GM23338 (cell line): ENCODE measurements at regions not wholly inside any gene's neighbourhood (a gene's known extent, or its start where the extent isn't known, plus 50 kb on each side); places are given as distances from the start of the nearest gene placed in this dataset.

Experiments
- ATAC-seq: fragments of 200-7000 bp; cut with Tn5 transposase; 3 replicates; pipeline ENCODE4 v1.9.1; 2020
- DNase-seq: peaks from one replicate; pipeline ENCODE4 v3.0.0-alpha.2; 2015; ENCODE audit warnings: low spot score
- H2AFZ ChIP-seq: fragments of 200-600 bp; sonication (generic); 2 replicates; pipeline ENCODE4 v1.8.0; 2016; ENCODE audit warnings: antibody characterized with exemption, mild to moderate bottlenecking, moderate library complexity
- H3F3A ChIP-seq: fragments of 200-600 bp; sonication (generic); replicated peaks from 2 replicates; pipeline ENCODE4 v1.8.0; 2017; ENCODE audit warnings: antibody characterized with exemption, mixed run types, low read depth
- H3K27ac ChIP-seq: fragments of 200-600 bp; sonication (generic); 2 replicates; pipeline ENCODE4 v1.6.1; 2016; ENCODE audit warnings: low read depth
- H3K27me3 ChIP-seq: fragments of 200-600 bp; sonication (generic); 2 replicates; pipeline ENCODE4 v1.8.0; 2016; ENCODE audit warnings: mild to moderate bottlenecking, mixed run types, moderate library complexity; ENCODE audit not compliant: insufficient read depth
- H3K36me3 ChIP-seq: fragments of 200-600 bp; sonication (generic); 2 replicates; pipeline ENCODE4 v1.8.0; 2016; ENCODE audit warnings: mild to moderate bottlenecking; ENCODE audit not compliant: insufficient read depth
- H3K4me1 ChIP-seq: fragments of 200-600 bp; sonication (generic); 2 replicates; pipeline ENCODE4 v1.8.0; 2016; ENCODE audit warnings: mild to moderate bottlenecking, moderate library complexity; ENCODE audit not compliant: insufficient read depth
- H3K4me2 ChIP-seq: fragments of 200-600 bp; sonication (generic); 2 replicates; pipeline ENCODE4 v1.7.1; 2017; ENCODE audit warnings: mixed run types
- H3K4me3 ChIP-seq: fragments of 200-600 bp; sonication (generic); 2 replicates; pipeline ENCODE4 v1.6.1; 2016; ENCODE audit warnings: mixed run types
- H3K79me2 ChIP-seq: fragments of 200-600 bp; sonication (generic); replicated peaks from 2 replicates; pipeline ENCODE4 v1.8.0; 2017; ENCODE audit warnings: mild to moderate bottlenecking; ENCODE audit not compliant: insufficient read depth
- H3K9me2 ChIP-seq: fragments of 200-600 bp; sonication (generic); 2 replicates; pipeline ENCODE4 v1.8.0; 2017; ENCODE audit not compliant: insufficient read depth
- H4K20me1 ChIP-seq: fragments of 200-600 bp; sonication (generic); replicated peaks from 2 replicates; pipeline ENCODE4 v1.8.0; 2017; ENCODE audit warnings: mild to moderate bottlenecking; ENCODE audit not compliant: insufficient read depth
- H3K27ac Mint-ChIP-seq: 2 replicates; pipeline ENCODE4 v1.8.0; 2020; ENCODE audit warnings: inconsistent platforms, mild to moderate bottlenecking, moderate library complexity, mixed read lengths
- H3K27me3 Mint-ChIP-seq: 3 replicates; pipeline ENCODE4 v1.8.0; 2022; ENCODE audit warnings: low read depth, mild to moderate bottlenecking, moderate library complexity, mixed read lengths, inconsistent platforms; ENCODE audit not compliant: insufficient read depth, poor library complexity
- H3K36me3 Mint-ChIP-seq: 3 replicates; pipeline ENCODE4 v1.8.0; 2021; ENCODE audit warnings: low read depth, mild to moderate bottlenecking, inconsistent platforms, moderate library complexity, mixed read lengths
- H3K4me1 Mint-ChIP-seq: 3 replicates; pipeline ENCODE4 v1.8.0; 2020; ENCODE audit warnings: mild to moderate bottlenecking, inconsistent platforms, mixed read lengths
- H3K4me3 Mint-ChIP-seq: 3 replicates; pipeline ENCODE4 v1.8.0; 2021; ENCODE audit warnings: moderate library complexity, mild to moderate bottlenecking, inconsistent platforms, mixed read lengths
- H3K9me3 Mint-ChIP-seq: 3 replicates; pipeline ENCODE4 v1.8.0; 2020; ENCODE audit warnings: moderate library complexity, mild to moderate bottlenecking, inconsistent platforms, mixed read lengths
- CREB1 ChIP-seq: fragments of 250-450 bp; sonication (Bioruptor Pico); IDR thresholded peaks from 2 replicates; pipeline ENCODE4 v1.5.0; 2020; ENCODE audit warnings: low read depth, mild to moderate bottlenecking, moderate library complexity
- EZH2 ChIP-seq: fragments of 200-600 bp; sonication (generic); IDR thresholded peaks from one replicate; pipeline ENCODE4 v1.8.0; 2017; ENCODE audit warnings: antibody characterized with exemption, mild to moderate bottlenecking, low read depth; ENCODE audit not compliant: unreplicated experiment
- EZH2phosphoT487 ChIP-seq: fragments of 200-600 bp; sonication (generic); IDR thresholded peaks from one replicate; pipeline ENCODE4 v1.8.1; 2018; ENCODE audit warnings: antibody characterized with exemption; ENCODE audit not compliant: unreplicated experiment
- JUNB ChIP-seq: IDR thresholded peaks from one replicate; pipeline ENCODE4 v1.6.1; 2016; ENCODE audit warnings: antibody characterized with exemption; ENCODE audit not compliant: unreplicated experiment
- NANOG ChIP-seq: IDR thresholded peaks from 2 replicates; pipeline ENCODE4 v1.6.1; 2016; ENCODE audit warnings: antibody characterized with exemption, borderline replicate concordance
- POLR2AphosphoS5 ChIP-seq: IDR thresholded peaks from 2 replicates; pipeline ENCODE4 v1.6.1; 2016; ENCODE audit warnings: antibody characterized with exemption, low read depth
- STAT1 ChIP-seq: IDR thresholded peaks from one replicate; pipeline ENCODE4 v1.6.1; 2016; ENCODE audit warnings: antibody characterized with exemption; ENCODE audit not compliant: unreplicated experiment
- ZNF114 ChIP-seq: fragments of 250-450 bp; sonication (Bioruptor Pico); IDR thresholded peaks from 2 replicates; pipeline ENCODE4 v1.5.0; 2020; ENCODE audit warnings: mild to moderate bottlenecking, moderate library complexity
- ZNF331 ChIP-seq: fragments of 250-450 bp; sonication (Bioruptor Pico); IDR thresholded peaks from 2 replicates; pipeline ENCODE4 v1.5.0; 2020; ENCODE audit warnings: low read depth, mild to moderate bottlenecking, moderate library complexity
- ZNF462 ChIP-seq: fragments of 250-450 bp; sonication (Bioruptor Pico); IDR thresholded peaks from 2 replicates; pipeline ENCODE4 v1.5.0; 2020; ENCODE audit warnings: mild to moderate bottlenecking, moderate library complexity
- TF ChIP-seq, protein P1 (sequence below): IDR thresholded peaks from one replicate; pipeline ENCODE4 v1.6.1; 2018; ENCODE audit warnings: antibody characterized with exemption; ENCODE audit not compliant: unreplicated experiment
- TF ChIP-seq, protein P2 (sequence below): IDR thresholded peaks from 2 replicates; pipeline ENCODE4 v1.6.1; 2016; ENCODE audit warnings: antibody characterized with exemption
- TF ChIP-seq, protein P3 (sequence below), 2 experiments: fragments of 200-600 bp in 1 of 2; sonication (generic) in 1 of 2; conservative IDR thresholded peaks; 2 replicates each; pipeline versions ENCODE4 v1.5.1 to v1.6.1; 2016 to 2017; ENCODE audit warnings: antibody characterized with exemption in 2 of 2, low read depth in 2 of 2, mild to moderate bottlenecking in 2 of 2, moderate library complexity in 1 of 2

DNA sequence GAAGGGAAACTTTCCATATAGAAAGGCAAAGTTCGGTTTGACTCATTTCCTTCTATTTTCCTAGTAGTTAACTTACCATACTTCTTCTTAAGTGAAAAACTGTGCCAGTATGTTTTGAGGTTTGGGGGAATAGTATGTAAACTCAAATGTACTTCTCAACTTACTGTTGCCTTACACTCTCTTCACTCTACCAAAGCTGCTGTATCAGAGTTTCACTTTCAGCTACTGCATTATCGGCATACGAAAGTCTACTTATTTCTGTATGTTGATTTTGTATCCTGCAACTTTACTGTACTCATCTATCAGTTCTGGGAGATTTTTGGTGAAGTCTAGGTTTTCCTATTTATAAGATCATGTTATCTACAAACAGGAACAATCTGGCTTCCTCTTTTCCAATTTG, 932.7 kb downstream of the FAT4 start:
- Histone ChIP-seq H2AFZ (no peak overlapping the region), H3K4me3 (no peak overlapping the region)
- TF ChIP-seq JUNB (no peak), ZNF114 (CRISPR knock-in tag) (no peak), ZNF462 (CRISPR knock-in tag) (no peak), EZH2phosphoT487 (no peak), ZNF331 (CRISPR knock-in tag) (no peak), STAT1 (no peak), EZH2 (no peak), NANOG (no peak), POLR2AphosphoS5 (no peak), CREB1 (CRISPR knock-in tag) (no peak)
- TF ChIP-seq, protein P1, sequence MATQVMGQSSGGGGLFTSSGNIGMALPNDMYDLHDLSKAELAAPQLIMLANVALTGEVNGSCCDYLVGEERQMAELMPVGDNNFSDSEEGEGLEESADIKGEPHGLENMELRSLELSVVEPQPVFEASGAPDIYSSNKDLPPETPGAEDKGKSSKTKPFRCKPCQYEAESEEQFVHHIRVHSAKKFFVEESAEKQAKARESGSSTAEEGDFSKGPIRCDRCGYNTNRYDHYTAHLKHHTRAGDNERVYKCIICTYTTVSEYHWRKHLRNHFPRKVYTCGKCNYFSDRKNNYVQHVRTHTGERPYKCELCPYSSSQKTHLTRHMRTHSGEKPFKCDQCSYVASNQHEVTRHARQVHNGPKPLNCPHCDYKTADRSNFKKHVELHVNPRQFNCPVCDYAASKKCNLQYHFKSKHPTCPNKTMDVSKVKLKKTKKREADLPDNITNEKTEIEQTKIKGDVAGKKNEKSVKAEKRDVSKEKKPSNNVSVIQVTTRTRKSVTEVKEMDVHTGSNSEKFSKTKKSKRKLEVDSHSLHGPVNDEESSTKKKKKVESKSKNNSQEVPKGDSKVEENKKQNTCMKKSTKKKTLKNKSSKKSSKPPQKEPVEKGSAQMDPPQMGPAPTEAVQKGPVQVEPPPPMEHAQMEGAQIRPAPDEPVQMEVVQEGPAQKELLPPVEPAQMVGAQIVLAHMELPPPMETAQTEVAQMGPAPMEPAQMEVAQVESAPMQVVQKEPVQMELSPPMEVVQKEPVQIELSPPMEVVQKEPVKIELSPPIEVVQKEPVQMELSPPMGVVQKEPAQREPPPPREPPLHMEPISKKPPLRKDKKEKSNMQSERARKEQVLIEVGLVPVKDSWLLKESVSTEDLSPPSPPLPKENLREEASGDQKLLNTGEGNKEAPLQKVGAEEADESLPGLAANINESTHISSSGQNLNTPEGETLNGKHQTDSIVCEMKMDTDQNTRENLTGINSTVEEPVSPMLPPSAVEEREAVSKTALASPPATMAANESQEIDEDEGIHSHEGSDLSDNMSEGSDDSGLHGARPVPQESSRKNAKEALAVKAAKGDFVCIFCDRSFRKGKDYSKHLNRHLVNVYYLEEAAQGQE, result no peak
- TF ChIP-seq, protein P2, sequence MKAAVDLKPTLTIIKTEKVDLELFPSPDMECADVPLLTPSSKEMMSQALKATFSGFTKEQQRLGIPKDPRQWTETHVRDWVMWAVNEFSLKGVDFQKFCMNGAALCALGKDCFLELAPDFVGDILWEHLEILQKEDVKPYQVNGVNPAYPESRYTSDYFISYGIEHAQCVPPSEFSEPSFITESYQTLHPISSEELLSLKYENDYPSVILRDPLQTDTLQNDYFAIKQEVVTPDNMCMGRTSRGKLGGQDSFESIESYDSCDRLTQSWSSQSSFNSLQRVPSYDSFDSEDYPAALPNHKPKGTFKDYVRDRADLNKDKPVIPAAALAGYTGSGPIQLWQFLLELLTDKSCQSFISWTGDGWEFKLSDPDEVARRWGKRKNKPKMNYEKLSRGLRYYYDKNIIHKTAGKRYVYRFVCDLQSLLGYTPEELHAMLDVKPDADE, result no peak
- TF ChIP-seq, protein P3, sequence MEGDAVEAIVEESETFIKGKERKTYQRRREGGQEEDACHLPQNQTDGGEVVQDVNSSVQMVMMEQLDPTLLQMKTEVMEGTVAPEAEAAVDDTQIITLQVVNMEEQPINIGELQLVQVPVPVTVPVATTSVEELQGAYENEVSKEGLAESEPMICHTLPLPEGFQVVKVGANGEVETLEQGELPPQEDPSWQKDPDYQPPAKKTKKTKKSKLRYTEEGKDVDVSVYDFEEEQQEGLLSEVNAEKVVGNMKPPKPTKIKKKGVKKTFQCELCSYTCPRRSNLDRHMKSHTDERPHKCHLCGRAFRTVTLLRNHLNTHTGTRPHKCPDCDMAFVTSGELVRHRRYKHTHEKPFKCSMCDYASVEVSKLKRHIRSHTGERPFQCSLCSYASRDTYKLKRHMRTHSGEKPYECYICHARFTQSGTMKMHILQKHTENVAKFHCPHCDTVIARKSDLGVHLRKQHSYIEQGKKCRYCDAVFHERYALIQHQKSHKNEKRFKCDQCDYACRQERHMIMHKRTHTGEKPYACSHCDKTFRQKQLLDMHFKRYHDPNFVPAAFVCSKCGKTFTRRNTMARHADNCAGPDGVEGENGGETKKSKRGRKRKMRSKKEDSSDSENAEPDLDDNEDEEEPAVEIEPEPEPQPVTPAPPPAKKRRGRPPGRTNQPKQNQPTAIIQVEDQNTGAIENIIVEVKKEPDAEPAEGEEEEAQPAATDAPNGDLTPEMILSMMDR (conservative IDR thresholded peaks at IDR 0.05; ENCODE audit: low read depth in 2 of 2), result no peak

More for the DNA sequence above, 932.7 kb downstream of the FAT4 start:
- no peak overlapping the region for H3K27ac Mint-ChIP-seq
- no peaks in the 10 kb centered on the region for H3K4me1 Mint-ChIP-seq
- H3K4me3 Mint-ChIP-seq, result no peak overlapping the region
- ATAC-seq (no peak), DNase-seq (no peak)
- H3K27ac ChIP-seq, result no peak overlapping the region
- no peaks in the 10 kb centered on the region for H3K27me3 Mint-ChIP-seq
- H3K36me3 ChIP-seq, result no peaks in the 10 kb centered on the region
- no peaks in the 10 kb centered on the region for H3K27me3 ChIP-seq
- no peak overlapping the region for H3K4me2 ChIP-seq
- H4K20me1 ChIP-seq, result no peaks in the 10 kb centered on the region
- no peaks in the 10 kb centered on the region for H3F3A ChIP-seq
- H3K79me2 ChIP-seq, result no peaks in the 10 kb centered on the region
- no peaks in the 10 kb centered on the region for H3K4me1 ChIP-seq
- H3K36me3 Mint-ChIP-seq, result no peaks in the 10 kb centered on the region
- H3K9me2 ChIP-seq, result no peaks in the 10 kb centered on the region
- H3K9me3 Mint-ChIP-seq, result no peaks in the 10 kb centered on the region; the same call in 2 of the 3 replicates
